CD4-positive, CD25-positive, alpha-beta regulatory T cell (primary cell): ENCODE measurements at regions not wholly inside any gene's neighbourhood (a gene's known extent, or its start where the extent isn't known, plus 50 kb on each side); places are given as distances from the start of the nearest gene placed in this dataset.

Experiments used
- ATAC-seq, 2 donors: fragments of 150-1000 bp; cut with Tn5 transposase; one replicate each; pipeline ENCODE4 v1.10.0; 2021; ENCODE audit warnings: low read depth in 2 of 2, moderate number of reproducible peaks in 2 of 2, moderate library complexity in 1 of 2
- DNase-seq, 3 donors: peaks; one replicate each; pipeline versions ENCODE4 v3.0.0 to v3.0.0-alpha.2; 2012 to 2022; ENCODE audit warnings: mixed read lengths in 1 of 3
- H3K27ac ChIP-seq: one replicate; pipeline ENCODE4 v1.7.0; 2013; ENCODE audit warnings: mild to moderate bottlenecking, low read length; ENCODE audit not compliant: insufficient read depth, poor library complexity, severe bottlenecking
- H3K27me3 ChIP-seq: one replicate; pipeline ENCODE4 v1.7.0; 2013; ENCODE audit warnings: low read length; ENCODE audit not compliant: control insufficient read depth, insufficient read depth
- H3K36me3 ChIP-seq: one replicate; pipeline ENCODE4 v1.7.0; 2013; ENCODE audit warnings: mild to moderate bottlenecking, low read length, moderate library complexity; ENCODE audit not compliant: control insufficient read depth, insufficient read depth
- H3K4me1 ChIP-seq: 2 replicates; pipeline ENCODE4 v1.7.0; 2013; ENCODE audit warnings: mild to moderate bottlenecking, low read length; ENCODE audit not compliant: insufficient read depth, control insufficient read depth, poor library complexity, severe bottlenecking
- H3K4me3 ChIP-seq: one replicate; pipeline ENCODE4 v1.7.0; 2013; ENCODE audit warnings: low read depth, mild to moderate bottlenecking, low read length, moderate library complexity
- H3K9me3 ChIP-seq, 2 experiments: 1 replicate in 1 of 2; 2 replicates in 1 of 2; pipeline ENCODE4 v1.7.0; 2013; ENCODE audit warnings: low read length in 2 of 2, mild to moderate bottlenecking in 1 of 2, moderate library complexity in 1 of 2; ENCODE audit not compliant: control insufficient read depth in 2 of 2
- H3K27ac Mint-ChIP-seq, 3 donors: one replicate each; pipeline ENCODE4 v1.8.0; 2020 to 2022; ENCODE audit warnings: mild to moderate bottlenecking in 3 of 3, mixed read lengths in 3 of 3, moderate library complexity in 2 of 3
- H3K27me3 Mint-ChIP-seq: one replicate; pipeline ENCODE4 v1.8.0; 2022; ENCODE audit warnings: mild to moderate bottlenecking, mixed read lengths
- H3K36me3 Mint-ChIP-seq: one replicate; pipeline ENCODE4 v1.8.0; 2020; ENCODE audit warnings: mixed read lengths
- H3K4me1 Mint-ChIP-seq, 4 donors: one replicate each; pipeline ENCODE4 v1.8.0; 2020 to 2022; ENCODE audit warnings: mixed read lengths in 4 of 4, mild to moderate bottlenecking in 1 of 4
- H3K4me3 Mint-ChIP-seq, 4 donors: one replicate each; pipeline ENCODE4 v1.8.0; 2020 to 2022; ENCODE audit warnings: mild to moderate bottlenecking in 4 of 4, mixed read lengths in 4 of 4, moderate library complexity in 3 of 4
- H3K9me3 Mint-ChIP-seq, 7 donors: one replicate each; pipeline ENCODE4 v1.8.0; 2020 to 2022; ENCODE audit warnings: mixed read lengths in 7 of 7, mild to moderate bottlenecking in 3 of 7, moderate library complexity in 2 of 7

DNA sequence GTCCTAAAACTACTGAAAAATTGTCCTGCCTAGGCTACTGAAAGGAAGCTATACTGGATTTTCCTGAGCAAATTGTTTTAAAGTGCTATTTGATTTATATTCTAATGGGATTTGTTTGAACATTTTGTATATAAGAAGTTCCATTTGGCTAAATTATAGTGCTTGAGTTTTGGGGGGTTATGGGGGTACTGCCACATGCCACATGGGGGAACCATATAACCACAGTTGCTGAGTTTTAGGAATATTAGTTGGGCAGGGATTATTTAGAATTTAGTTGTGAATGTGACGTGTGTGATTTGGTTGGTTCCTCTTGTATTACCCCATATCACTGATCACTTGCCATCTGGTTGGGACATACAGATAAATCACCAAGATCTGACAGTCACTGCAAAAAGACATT, 224.5 kb upstream of the TAPT1 start:
- no peaks in the 10 kb centered on the region for H3K9me3 Mint-ChIP-seq
- Histone ChIP-seq H3K27ac (no peak overlapping the region), H3K27me3 (no peaks in the 10 kb centered on the region), H3K36me3 (no peaks in the 10 kb centered on the region), H3K9me3 (no peaks in the 10 kb centered on the region), H3K4me3 (no peak overlapping the region), H3K4me1 (no peaks in the 10 kb centered on the region)
- H3K36me3 Mint-ChIP-seq = no peaks in the 10 kb centered on the region
- no peaks in the 10 kb centered on the region for H3K4me1 Mint-ChIP-seq
- DNase-seq (no peak), ATAC-seq (no peak)
- no peak overlapping the region for H3K4me3 Mint-ChIP-seq
- no peaks in the 10 kb centered on the region for H3K27me3 Mint-ChIP-seq
- H3K27ac Mint-ChIP-seq = no peak overlapping the region

DNA sequence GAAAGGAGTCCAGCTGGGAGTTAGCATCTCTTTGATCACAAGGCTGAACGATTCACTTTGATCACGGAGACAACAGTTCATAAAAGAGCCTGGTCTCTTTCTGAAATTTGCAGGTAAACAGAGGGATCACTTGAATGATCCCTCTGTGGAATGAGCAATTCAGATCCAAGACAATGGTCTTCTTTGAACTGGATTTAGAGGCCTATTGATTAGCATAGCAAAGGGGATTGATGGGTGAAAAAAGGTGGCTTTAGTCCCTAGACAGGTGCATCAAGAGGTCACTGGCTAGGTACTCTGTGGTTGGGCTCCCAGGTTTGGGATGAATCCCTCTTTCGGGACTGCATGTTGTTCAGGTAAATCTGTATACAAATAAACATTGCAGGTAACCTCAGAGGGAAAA, 223.8 kb upstream of the TAPT1 start:
- H3K9me3 Mint-ChIP-seq = no peaks in the 10 kb centered on the region
- no peaks in the 10 kb centered on the region for H3K36me3 Mint-ChIP-seq
- no peaks in the 10 kb centered on the region for H3K27me3 Mint-ChIP-seq
- H3K4me1 ChIP-seq = no peaks in the 10 kb centered on the region
- no peaks in the 10 kb centered on the region for H3K9me3 ChIP-seq
- no peak overlapping the region for H3K4me3 ChIP-seq
- H3K27me3 ChIP-seq = no peaks in the 10 kb centered on the region
- H3K4me1 Mint-ChIP-seq = no peaks in the 10 kb centered on the region
- DNase-seq = no peak
- no peaks in the 10 kb centered on the region for H3K36me3 ChIP-seq
- H3K4me3 Mint-ChIP-seq = no peak overlapping the region
- H3K27ac Mint-ChIP-seq = no peak overlapping the region
- no peak overlapping the region for H3K27ac ChIP-seq
- no peak for ATAC-seq

GRCh38 chr4:16449406-16449805, 223.1 kb upstream of the TAPT1 start:
- DNase-seq (no peak), ATAC-seq (no peak)
- Histone ChIP-seq H3K9me3 (no peaks in the 10 kb centered on the region), H3K4me1 (no peaks in the 10 kb centered on the region), H3K4me3 (no peak overlapping the region), H3K27me3 (no peaks in the 10 kb centered on the region), H3K36me3 (no peaks in the 10 kb centered on the region), H3K27ac (no peak overlapping the region)
- Mint-ChIP-seq H3K4me1 (no peaks in the 10 kb centered on the region), H3K27me3 (no peaks in the 10 kb centered on the region), H3K27ac (no peak overlapping the region), H3K4me3 (no peak overlapping the region), H3K36me3 (no peaks in the 10 kb centered on the region), H3K9me3 (no peaks in the 10 kb centered on the region)

- no peak overlapping the region for H3K27ac Mint-ChIP-seq
- Histone ChIP-seq H3K36me3 (no peaks in the 10 kb centered on the region), H3K27me3 (no peaks in the 10 kb centered on the region), H3K27ac (no peak overlapping the region), H3K4me1 (no peaks in the 10 kb centered on the region), H3K4me3 (no peak overlapping the region), H3K9me3 (no peaks in the 10 kb centered on the region)
- no peak overlapping the region for H3K4me3 Mint-ChIP-seq
- H3K9me3 Mint-ChIP-seq = peaks cover 0 to 4% (median 0%) of the 10 kb centered on the region in 7 donors
- H3K27me3 Mint-ChIP-seq = no peaks in the 10 kb centered on the region
- no peaks in the 10 kb centered on the region for H3K36me3 Mint-ChIP-seq
- no peak for DNase-seq
- ATAC-seq = no peak
- H3K4me1 Mint-ChIP-seq = no peaks in the 10 kb centered on the region
Observed at GRCh38 chr4:16448241-16448840, 222.1 kb upstream of the TAPT1 start.

DNA sequence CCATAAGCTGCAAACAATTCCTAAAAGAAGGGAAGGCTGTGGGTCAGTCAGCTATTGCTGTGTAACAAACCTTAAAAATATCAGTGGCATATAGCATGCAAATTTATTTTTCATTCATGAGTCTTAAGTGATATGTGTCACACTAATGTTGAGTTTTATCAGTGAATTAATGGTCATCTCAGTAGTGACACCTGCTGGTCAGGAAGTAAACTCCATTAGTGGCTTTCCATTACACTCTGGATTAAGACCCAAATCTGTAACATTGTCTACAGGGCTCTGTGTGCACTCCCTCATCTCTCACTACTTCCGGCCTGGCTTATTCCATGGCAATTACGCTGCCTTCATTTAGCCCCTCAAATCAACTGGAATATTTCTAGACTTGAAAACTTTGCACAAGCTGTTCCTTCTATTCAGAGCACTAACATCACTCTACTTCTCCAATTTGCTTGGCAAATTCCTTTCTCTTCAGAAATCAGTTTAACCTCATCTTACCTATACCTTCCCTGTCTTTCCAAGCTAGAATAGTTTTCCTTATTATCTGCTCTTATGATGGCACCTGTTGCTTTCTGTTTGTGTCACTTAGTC, 217.3 kb upstream of the TAPT1 start:
- DNase-seq = peak in 2 of 3 donors; percentile 1 to 39
- no peaks in the 10 kb centered on the region for H3K9me3 ChIP-seq
- H3K4me3 ChIP-seq = no peak overlapping the region
- no peaks in the 10 kb centered on the region for H3K27me3 ChIP-seq
- no peak for ATAC-seq
- Mint-ChIP-seq H3K4me1 (no peaks in the 10 kb centered on the region), H3K27me3 (no peaks in the 10 kb centered on the region), H3K9me3 (peaks cover 0 to 4% (median 0%) of the 10 kb centered on the region in 7 donors), H3K27ac (peak overlapping the region in 1 of 3 donors; percentile 61), H3K4me3 (no peak overlapping the region), H3K36me3 (no peaks in the 10 kb centered on the region)
- H3K4me1 ChIP-seq = no peaks in the 10 kb centered on the region
- no peaks in the 10 kb centered on the region for H3K36me3 ChIP-seq
- no peak overlapping the region for H3K27ac ChIP-seq

DNA sequence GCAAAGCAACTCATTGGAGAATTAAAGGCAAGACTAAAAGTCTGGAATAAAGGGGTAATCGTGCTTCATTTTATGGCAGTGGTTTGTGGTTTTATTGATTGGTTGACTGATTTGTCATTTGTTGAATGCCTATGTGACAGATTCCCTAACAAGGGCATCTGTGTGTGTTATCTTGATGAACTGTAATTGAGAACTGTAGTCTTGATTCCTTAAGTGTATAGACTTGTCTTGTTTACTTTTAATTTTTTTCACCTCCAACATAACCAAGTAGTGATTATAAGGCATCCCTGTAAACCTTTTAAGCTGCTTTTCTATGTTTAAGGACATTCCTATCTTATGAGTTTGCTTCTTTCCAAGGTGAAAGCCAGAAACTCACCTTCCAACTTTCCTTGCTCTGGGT, 216.0 kb upstream of the TAPT1 start:
- H3K9me3 Mint-ChIP-seq = peaks cover 0 to 7% (median 4%) of the 10 kb centered on the region in 7 donors
- no peaks in the 10 kb centered on the region for H3K27me3 ChIP-seq
- no peaks in the 10 kb centered on the region for H3K27me3 Mint-ChIP-seq
- no peak overlapping the region for H3K27ac Mint-ChIP-seq
- no peak for DNase-seq
- no peak overlapping the region for H3K27ac ChIP-seq
- H3K4me1 Mint-ChIP-seq = no peaks in the 10 kb centered on the region
- H3K4me3 ChIP-seq = no peak overlapping the region
- H3K36me3 Mint-ChIP-seq = no peaks in the 10 kb centered on the region
- ATAC-seq = no peak
- no peak overlapping the region for H3K4me3 Mint-ChIP-seq
- no peaks in the 10 kb centered on the region for H3K9me3 ChIP-seq
- no peaks in the 10 kb centered on the region for H3K4me1 ChIP-seq
- H3K36me3 ChIP-seq = no peaks in the 10 kb centered on the region

GRCh38 chr4:16439768-16440167, 213.5 kb upstream of the TAPT1 start:
- Histone ChIP-seq H3K27ac (no peak overlapping the region), H3K9me3 (no peaks in the 10 kb centered on the region), H3K4me1 (no peaks in the 10 kb centered on the region), H3K36me3 (no peaks in the 10 kb centered on the region), H3K4me3 (no peak overlapping the region), H3K27me3 (no peaks in the 10 kb centered on the region)
- ATAC-seq = no peak
- no peak overlapping the region for H3K27ac Mint-ChIP-seq
- no peaks in the 10 kb centered on the region for H3K4me1 Mint-ChIP-seq
- no peak for DNase-seq
- no peak overlapping the region for H3K4me3 Mint-ChIP-seq
- peaks cover 0 to 7% (median 4%) of the 10 kb centered on the region in 7 donors for H3K9me3 Mint-ChIP-seq
- H3K36me3 Mint-ChIP-seq = no peaks in the 10 kb centered on the region
- no peaks in the 10 kb centered on the region for H3K27me3 Mint-ChIP-seq

GRCh38 chr4:16438986-16439385, 212.7 kb upstream of the TAPT1 start:
- no peak overlapping the region for H3K4me3 ChIP-seq
- H3K27me3 Mint-ChIP-seq = no peaks in the 10 kb centered on the region
- H3K27ac ChIP-seq = no peak overlapping the region
- no peaks in the 10 kb centered on the region for H3K4me1 Mint-ChIP-seq
- H3K4me1 ChIP-seq = no peaks in the 10 kb centered on the region
- no peaks in the 10 kb centered on the region for H3K9me3 ChIP-seq
- DNase-seq (no peak), ATAC-seq (no peak)
- H3K27ac Mint-ChIP-seq = no peak overlapping the region
- no peaks in the 10 kb centered on the region for H3K36me3 Mint-ChIP-seq
- no peak overlapping the region for H3K4me3 Mint-ChIP-seq
- no peaks in the 10 kb centered on the region for H3K36me3 ChIP-seq
- no peaks in the 10 kb centered on the region for H3K27me3 ChIP-seq
- H3K9me3 Mint-ChIP-seq = peaks cover 0 to 9% (median 4%) of the 10 kb centered on the region in 7 donors
